Mesenteric fat pad (tissue), 1 donor: ENCODE measurements at regions not wholly inside any gene's neighbourhood (a gene's known extent, or its start where the extent isn't known, plus 50 kb on each side); places are given as distances from the start of the nearest gene placed in this dataset.

Experiments
- DNase-seq: peaks from one replicate; pipeline ENCODE4 v3.0.0-alpha.2; 2020; ENCODE audit warnings: low spot score
- donor health status: DM: yes; HTN: yes; CAD: no.

- DNase-seq = no peak
Measured at GRCh38 chr5:17167171-17167891, 50.1 kb upstream of the BASP1 start.
